GM10266 (cell line): ENCODE measurements at regions not wholly inside any gene's neighbourhood (a gene's known extent, or its start where the extent isn't known, plus 50 kb on each side); places are given as distances from the start of the nearest gene placed in this dataset.

Experiments
- DNase-seq: peaks from one replicate; pipeline ENCODE4 v3.0.0; 2012; ENCODE audit errors: extremely low spot score
- TF ChIP-seq, protein P1 (sequence below): IDR thresholded peaks from 2 replicates; pipeline ENCODE4 v1.5.1; 2012; ENCODE audit warnings: mild to moderate bottlenecking, low read depth; ENCODE audit not compliant: control insufficient read depth, insufficient read depth; ENCODE audit errors: missing control alignments

DNA sequence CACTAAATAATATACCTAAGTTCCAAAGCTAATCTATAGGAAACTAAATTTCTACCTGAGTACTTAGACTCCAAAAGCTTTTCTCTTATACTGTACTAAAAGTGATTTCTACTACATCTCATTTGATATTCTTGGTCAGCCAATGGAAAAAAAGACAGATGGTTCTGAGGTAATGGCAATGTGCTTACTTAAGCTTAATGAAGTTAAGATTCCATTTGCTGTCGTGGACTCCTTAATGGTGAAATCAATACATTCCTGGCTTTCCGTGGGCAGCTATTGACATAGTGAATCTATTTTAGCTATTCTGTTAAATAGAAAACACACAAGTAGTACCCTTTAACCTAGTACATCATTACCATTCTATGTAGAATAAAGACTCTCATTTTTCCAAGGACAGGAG, 1825.6 kb upstream of the CDH9 start:
- TF ChIP-seq, protein P1, sequence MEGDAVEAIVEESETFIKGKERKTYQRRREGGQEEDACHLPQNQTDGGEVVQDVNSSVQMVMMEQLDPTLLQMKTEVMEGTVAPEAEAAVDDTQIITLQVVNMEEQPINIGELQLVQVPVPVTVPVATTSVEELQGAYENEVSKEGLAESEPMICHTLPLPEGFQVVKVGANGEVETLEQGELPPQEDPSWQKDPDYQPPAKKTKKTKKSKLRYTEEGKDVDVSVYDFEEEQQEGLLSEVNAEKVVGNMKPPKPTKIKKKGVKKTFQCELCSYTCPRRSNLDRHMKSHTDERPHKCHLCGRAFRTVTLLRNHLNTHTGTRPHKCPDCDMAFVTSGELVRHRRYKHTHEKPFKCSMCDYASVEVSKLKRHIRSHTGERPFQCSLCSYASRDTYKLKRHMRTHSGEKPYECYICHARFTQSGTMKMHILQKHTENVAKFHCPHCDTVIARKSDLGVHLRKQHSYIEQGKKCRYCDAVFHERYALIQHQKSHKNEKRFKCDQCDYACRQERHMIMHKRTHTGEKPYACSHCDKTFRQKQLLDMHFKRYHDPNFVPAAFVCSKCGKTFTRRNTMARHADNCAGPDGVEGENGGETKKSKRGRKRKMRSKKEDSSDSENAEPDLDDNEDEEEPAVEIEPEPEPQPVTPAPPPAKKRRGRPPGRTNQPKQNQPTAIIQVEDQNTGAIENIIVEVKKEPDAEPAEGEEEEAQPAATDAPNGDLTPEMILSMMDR: no peak
- no peak for DNase-seq

DNA sequence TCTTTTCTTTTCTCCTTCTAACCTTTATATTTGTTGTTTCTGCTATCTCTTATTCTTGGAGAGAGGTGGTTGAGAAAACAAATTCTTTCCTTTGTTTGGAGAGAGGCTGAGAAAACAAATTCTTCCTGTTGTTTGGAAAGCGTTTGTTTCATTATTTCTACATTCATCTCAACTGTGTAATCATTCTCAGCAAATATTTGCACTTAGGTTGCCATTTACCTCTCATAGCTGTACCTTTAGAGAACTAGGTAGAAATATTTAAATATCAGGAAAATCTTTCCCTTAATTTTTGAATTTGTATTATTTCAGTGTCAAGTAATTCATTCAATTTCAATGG, 1824.4 kb upstream of the CDH9 start:
- TF ChIP-seq, protein P1: no peak
- DNase-seq: no peak

DNA sequence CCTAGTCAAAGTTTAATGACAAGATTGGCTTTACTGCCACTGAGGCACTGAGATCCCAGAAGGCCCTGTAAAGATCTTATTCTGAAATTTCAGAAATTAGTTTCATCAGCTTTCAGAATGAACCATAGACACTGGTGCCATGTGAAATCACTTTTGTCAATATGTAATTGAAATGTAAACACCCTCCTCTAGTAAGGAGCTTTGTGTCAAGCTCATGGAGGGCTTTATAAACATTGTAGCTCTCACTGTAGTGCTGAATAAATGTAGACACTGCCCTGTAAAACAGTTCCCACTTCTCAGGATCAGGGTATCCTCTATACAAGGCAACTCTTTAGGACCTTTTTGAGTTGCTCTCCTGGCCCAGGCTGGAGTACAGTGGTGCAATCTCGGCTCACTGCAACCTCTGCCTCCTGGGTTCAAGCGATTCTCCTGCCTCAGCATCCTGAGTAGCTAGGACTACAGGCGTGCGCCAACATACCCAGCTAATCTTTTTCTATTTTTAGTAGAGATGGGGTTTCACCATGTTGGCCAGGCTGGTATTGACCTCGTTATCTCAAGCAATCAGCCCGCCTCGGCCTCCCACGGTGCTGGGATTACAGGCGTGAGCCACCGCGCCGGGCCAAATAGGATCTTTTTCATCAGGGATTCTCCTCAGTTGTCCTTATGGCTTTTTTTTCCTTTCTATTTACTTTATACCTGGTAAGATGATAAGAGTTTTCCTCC, 1823.9 kb upstream of the CDH9 start:
- no peak for DNase-seq
- TF ChIP-seq, protein P1: no peak

DNA sequence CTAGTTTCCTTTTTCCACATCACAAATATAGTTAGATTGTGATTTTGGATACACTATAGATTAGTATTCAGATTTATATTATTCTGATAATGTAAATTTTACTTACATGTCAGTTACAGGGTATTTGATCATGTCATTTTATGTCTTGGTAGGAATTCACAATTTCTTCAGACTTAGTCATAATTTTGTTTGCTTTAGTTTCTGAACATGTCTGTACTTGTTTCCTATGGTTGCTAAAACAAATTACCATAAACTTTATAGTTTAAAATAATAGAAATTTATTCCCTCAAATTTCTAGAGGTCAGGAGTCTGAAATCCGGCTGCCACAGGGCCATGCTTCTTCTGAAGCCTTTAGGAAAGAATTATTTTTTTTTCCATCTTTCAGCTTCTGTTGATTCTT, 1817.2 kb upstream of the CDH9 start:
- TF ChIP-seq, protein P1: no peak
- DNase-seq: no peak

DNA sequence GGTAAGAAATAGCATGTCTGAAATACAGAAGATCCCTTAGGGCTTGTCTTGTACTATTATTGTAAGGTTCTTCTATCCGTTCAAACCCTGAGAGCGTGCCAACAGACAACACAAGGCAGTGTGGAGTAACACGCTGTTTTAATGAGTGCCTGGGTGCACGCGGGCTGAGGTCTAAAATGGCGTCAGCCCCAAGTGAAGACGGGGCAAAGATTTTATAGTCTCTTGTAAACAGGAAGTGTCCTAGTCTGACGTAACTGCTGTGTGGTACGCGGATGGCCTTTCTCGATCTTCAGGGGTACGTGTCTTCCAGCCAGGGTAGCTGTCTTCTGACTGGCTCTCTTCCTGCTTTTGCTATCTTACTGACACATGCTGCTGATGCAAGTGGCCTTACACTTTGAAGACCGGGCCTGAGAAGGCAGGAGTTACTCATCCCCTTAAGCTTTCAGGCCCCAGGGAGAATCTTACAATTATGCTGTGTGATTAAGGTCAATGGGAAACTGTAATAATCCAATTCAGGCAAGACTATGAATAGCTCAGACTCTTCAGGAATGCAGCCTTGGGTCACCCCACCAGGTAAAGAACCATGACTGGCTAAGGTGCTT, 1812.0 kb upstream of the CDH9 start:
- no peak for DNase-seq
- TF ChIP-seq, protein P1: no peak

DNA sequence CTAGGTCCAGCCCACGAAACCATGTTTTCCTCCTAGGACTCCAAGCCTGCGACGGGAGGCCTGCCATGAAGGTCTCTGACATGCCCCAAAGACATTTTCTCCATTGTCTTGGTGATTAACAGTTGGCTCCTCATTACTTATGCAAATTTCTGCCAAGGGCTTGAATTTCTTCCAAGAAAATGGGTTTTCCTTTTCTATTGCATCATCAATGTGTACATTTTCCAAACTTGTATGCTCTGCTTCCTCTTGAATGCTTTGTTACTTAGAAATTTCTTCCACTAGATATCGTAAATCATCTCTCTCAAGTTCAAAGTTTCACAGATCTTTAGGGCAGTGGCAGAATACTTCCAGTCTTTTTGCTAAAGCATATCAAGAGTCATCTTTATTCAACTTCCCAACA, 1792.7 kb upstream of the CDH9 start:
- TF ChIP-seq, protein P1: no peak
- DNase-seq: no peak

DNA sequence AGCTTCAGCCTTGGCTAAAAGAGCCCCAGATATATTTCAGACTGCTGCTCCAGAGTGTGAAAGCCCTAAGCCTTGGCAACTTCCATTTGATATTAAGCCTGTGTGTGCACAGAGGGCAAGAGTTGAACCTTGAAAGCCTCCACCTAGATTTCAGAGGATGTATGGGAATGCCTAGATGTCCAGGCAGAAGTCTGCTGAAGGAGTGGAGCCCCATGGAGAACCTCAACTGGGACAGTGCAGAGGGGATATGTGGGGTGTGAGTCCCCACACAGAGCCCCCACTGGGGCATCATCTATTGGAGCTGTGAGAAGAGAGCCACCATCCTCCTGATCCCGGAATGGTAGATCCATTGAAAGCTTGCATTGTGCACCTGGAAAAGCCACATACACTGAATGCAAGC, 1784.8 kb upstream of the CDH9 start:
- DNase-seq: no peak
- TF ChIP-seq, protein P1: no peak
